ENCODE measurements at regions not wholly inside any gene's neighbourhood (a gene's known extent, or its start where the extent isn't known, plus 50 kb on each side); places are given as distances from the start of the nearest gene placed in this dataset.

GRCh38 chr18:6668836-6669235, 60.7 kb upstream of the ARHGAP28 start:
- no peaks in the 10 kb centered on the region for H3K4me1 Mint-ChIP-seq
- no peaks in the 10 kb centered on the region for H3K9me3 Mint-ChIP-seq (ENCODE audit: low read depth)
- H3K4me3 Mint-ChIP-seq: no peak overlapping the region
- H3K36me3 Mint-ChIP-seq (ENCODE audit: low read depth): no peaks in the 10 kb centered on the region
- DNase-seq (no peak), ATAC-seq (no peak)
- intact Hi-C loops (cut with DNase I, micrococcal nuclease): no loop called here
- POLR2A ChIA-PET: no interaction called here
- CTCF ChIA-PET: no interaction called here
- no peak overlapping the region for H3K27ac Mint-ChIP-seq
- H3K27me3 Mint-ChIP-seq: peaks cover 2% of the 10 kb centered on the region

GRCh38 chr18:6672821-6673308, 56.7 kb upstream of the ARHGAP28 start:
- Mint-ChIP-seq H3K27ac (no peak overlapping the region), H3K4me1 (no peaks in the 10 kb centered on the region), H3K4me3 (no peak overlapping the region), H3K27me3 (no peaks in the 10 kb centered on the region), H3K9me3 (ENCODE audit: low read depth) (peaks cover 2% of the 10 kb centered on the region), H3K36me3 (ENCODE audit: low read depth) (no peaks in the 10 kb centered on the region)
- DNase-seq (no peak), ATAC-seq (no peak)
- CTCF ChIA-PET: no interaction called here
- POLR2A ChIA-PET: no interaction called here
- intact Hi-C loops (cut with DNase I, micrococcal nuclease): no loop called here

- ATAC-seq (no peak), DNase-seq (no peak)
- ChIA-PET POLR2A (no interaction called here), CTCF (interaction anchor here (1.2 kb wide), 1 partner anchor 15 kb away, joined by 3 read pairs; no protein-coding TSS in a partner anchor)
- H3K4me1 Mint-ChIP-seq: no peaks in the 10 kb centered on the region
- intact Hi-C loops (cut with DNase I, micrococcal nuclease): no loop called here
- H3K4me3 Mint-ChIP-seq: no peak overlapping the region
- no peaks in the 10 kb centered on the region for H3K36me3 Mint-ChIP-seq (ENCODE audit: low read depth)
- no peak overlapping the region for H3K27ac Mint-ChIP-seq
- H3K9me3 Mint-ChIP-seq (ENCODE audit: low read depth): peaks cover 2% of the 10 kb centered on the region
- H3K27me3 Mint-ChIP-seq: no peaks in the 10 kb centered on the region
Observed at GRCh38 chr18:6677086-6677485, 52.4 kb upstream of the ARHGAP28 start.

- CTCF ChIA-PET: no interaction called here
- no peaks in the 10 kb centered on the region for H3K36me3 Mint-ChIP-seq (ENCODE audit: low read depth)
- no peak overlapping the region for H3K27ac Mint-ChIP-seq
- ATAC-seq: no peak
- no peak for DNase-seq
- POLR2A ChIA-PET: no interaction called here
- H3K4me3 Mint-ChIP-seq: no peak overlapping the region
- H3K4me1 Mint-ChIP-seq: no peaks in the 10 kb centered on the region
- intact Hi-C loops (cut with DNase I, micrococcal nuclease): no loop called here
- no peaks in the 10 kb centered on the region for H3K27me3 Mint-ChIP-seq
- peaks cover 2% of the 10 kb centered on the region for H3K9me3 Mint-ChIP-seq (ENCODE audit: low read depth)
Observed at GRCh38 chr18:6679201-6679600, 50.3 kb upstream of the ARHGAP28 start.

All from activated CD4-positive, alpha-beta T cell treated with anti-CD3 and anti-CD28 coated beads for 36 hours (primary cell).